ENCODE measurements at regions not wholly inside any gene's neighbourhood (a gene's known extent, or its start where the extent isn't known, plus 50 kb on each side); places are given as distances from the start of the nearest gene placed in this dataset.

- TF ChIP-seq SIN3A (IDR thresholded peaks at IDR 0.05; ENCODE audit: borderline replicate concordance, insufficient read depth, low read length) = no peak
- no peak for TF ChIP-seq POLR2AphosphoS5 (IDR thresholded peaks at IDR 0.05; ENCODE audit: low read depth, low read length)
- no peak for TF ChIP-seq TAF1 (IDR thresholded peaks at IDR 0.05; ENCODE audit: borderline replicate concordance, insufficient read depth, low read length)
- TF ChIP-seq, protein P1, sequence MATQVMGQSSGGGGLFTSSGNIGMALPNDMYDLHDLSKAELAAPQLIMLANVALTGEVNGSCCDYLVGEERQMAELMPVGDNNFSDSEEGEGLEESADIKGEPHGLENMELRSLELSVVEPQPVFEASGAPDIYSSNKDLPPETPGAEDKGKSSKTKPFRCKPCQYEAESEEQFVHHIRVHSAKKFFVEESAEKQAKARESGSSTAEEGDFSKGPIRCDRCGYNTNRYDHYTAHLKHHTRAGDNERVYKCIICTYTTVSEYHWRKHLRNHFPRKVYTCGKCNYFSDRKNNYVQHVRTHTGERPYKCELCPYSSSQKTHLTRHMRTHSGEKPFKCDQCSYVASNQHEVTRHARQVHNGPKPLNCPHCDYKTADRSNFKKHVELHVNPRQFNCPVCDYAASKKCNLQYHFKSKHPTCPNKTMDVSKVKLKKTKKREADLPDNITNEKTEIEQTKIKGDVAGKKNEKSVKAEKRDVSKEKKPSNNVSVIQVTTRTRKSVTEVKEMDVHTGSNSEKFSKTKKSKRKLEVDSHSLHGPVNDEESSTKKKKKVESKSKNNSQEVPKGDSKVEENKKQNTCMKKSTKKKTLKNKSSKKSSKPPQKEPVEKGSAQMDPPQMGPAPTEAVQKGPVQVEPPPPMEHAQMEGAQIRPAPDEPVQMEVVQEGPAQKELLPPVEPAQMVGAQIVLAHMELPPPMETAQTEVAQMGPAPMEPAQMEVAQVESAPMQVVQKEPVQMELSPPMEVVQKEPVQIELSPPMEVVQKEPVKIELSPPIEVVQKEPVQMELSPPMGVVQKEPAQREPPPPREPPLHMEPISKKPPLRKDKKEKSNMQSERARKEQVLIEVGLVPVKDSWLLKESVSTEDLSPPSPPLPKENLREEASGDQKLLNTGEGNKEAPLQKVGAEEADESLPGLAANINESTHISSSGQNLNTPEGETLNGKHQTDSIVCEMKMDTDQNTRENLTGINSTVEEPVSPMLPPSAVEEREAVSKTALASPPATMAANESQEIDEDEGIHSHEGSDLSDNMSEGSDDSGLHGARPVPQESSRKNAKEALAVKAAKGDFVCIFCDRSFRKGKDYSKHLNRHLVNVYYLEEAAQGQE (IDR thresholded peaks at IDR 0.05; ENCODE audit: insufficient read depth in 1 of 2, low read depth in 2 of 2, low read length in 2 of 2) = no peak
- no peak for TF ChIP-seq FOXP2 (optimal IDR thresholded peaks at IDR 0.05; ENCODE audit: borderline replicate concordance, extremely low read depth, extremely low read length, insufficient read depth)
Observed at GRCh38 chr6:100166956-100167355, 172.9 kb upstream of the MCHR2 start.

DNA sequence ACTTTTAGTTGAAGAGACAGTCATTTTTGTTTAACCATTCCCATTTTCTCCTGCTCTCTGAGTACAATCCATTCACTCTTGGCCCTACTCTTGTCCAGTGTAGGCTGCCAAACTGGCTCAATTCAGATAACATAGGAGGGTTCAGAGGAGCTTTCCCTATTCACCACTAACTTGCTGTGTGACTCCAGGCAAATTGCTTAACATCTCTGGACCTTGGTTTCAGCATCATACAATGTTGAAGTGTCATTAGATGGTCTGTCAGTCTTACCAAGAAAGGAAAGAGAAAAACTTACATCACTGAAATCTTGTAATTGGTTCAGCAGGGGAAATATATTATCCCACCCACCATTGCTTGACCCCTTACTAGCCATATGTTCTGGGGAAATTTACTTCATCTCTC lies 171.4 kb upstream of the MCHR2 start:
- TF ChIP-seq, protein P1 (IDR thresholded peaks at IDR 0.05; ENCODE audit: insufficient read depth in 1 of 2, low read depth in 2 of 2, low read length in 2 of 2) = no peak
- TF ChIP-seq POLR2AphosphoS5 (IDR thresholded peaks at IDR 0.05; ENCODE audit: low read depth, low read length) (no peak), TAF1 (IDR thresholded peaks at IDR 0.05; ENCODE audit: borderline replicate concordance, insufficient read depth, low read length) (no peak), SIN3A (IDR thresholded peaks at IDR 0.05; ENCODE audit: borderline replicate concordance, insufficient read depth, low read length) (no peak), FOXP2 (optimal IDR thresholded peaks at IDR 0.05; ENCODE audit: borderline replicate concordance, extremely low read depth, extremely low read length, insufficient read depth) (no peak)

DNA sequence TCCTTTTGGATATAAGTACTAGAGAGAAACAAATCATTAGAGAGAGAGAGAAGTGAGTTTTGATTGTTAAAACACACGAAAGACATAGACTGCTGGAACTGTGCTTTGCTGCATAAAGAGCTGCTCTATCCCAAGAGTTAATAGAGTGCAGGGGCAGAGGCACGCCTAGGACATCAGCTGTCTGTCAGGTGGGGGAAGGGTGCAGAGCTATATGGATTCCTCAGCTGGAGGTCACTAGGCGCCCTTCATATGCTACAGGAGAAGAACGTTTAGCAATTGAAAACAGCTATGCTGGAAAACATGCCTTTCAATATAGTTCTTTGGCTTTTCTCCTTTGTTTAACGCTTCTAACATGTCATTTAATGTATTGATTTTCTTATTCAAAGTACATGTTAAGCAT lies 169.0 kb upstream of the MCHR2 start:
- no peak for TF ChIP-seq FOXP2 (optimal IDR thresholded peaks at IDR 0.05; ENCODE audit: borderline replicate concordance, extremely low read depth, extremely low read length, insufficient read depth)
- TF ChIP-seq, protein P1 (IDR thresholded peaks at IDR 0.05; ENCODE audit: insufficient read depth in 1 of 2, low read depth in 2 of 2, low read length in 2 of 2) = no peak
- no peak for TF ChIP-seq POLR2AphosphoS5 (IDR thresholded peaks at IDR 0.05; ENCODE audit: low read depth, low read length)
- no peak for TF ChIP-seq SIN3A (IDR thresholded peaks at IDR 0.05; ENCODE audit: borderline replicate concordance, insufficient read depth, low read length)
- no peak for TF ChIP-seq TAF1 (IDR thresholded peaks at IDR 0.05; ENCODE audit: borderline replicate concordance, insufficient read depth, low read length)

DNA sequence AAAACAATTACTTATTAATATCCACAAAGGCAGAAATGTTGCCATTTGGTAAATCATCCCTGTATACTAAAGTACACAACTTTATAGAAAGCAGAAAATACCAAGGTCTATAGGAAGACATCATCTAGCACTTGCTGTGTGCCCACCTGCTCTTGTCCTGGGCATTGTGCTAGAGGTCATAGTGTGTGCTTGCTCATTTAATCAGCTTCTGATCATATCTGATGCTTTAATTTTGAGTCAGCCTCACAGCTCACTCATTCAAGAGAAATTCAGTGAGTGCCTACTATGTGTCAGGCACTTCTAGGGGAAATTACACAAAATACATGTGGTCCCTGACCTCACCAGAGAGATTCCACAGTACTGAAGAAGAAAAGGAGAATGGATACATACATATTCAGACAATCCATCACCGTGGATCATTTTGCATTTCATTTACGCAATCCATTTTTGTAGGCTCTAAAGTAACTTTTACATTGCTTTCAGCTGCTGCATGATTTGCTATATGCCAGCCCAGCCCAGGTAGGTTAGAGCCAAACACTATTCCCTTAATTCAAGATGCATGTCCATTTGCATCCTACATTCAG lies 167.9 kb upstream of the MCHR2 start:
- TF ChIP-seq FOXP2 (optimal IDR thresholded peaks at IDR 0.05; ENCODE audit: borderline replicate concordance, extremely low read depth, extremely low read length, insufficient read depth) (no peak), SIN3A (IDR thresholded peaks at IDR 0.05; ENCODE audit: borderline replicate concordance, insufficient read depth, low read length) (no peak), POLR2AphosphoS5 (IDR thresholded peaks at IDR 0.05; ENCODE audit: low read depth, low read length) (no peak), TAF1 (IDR thresholded peaks at IDR 0.05; ENCODE audit: borderline replicate concordance, insufficient read depth, low read length) (no peak)
- TF ChIP-seq, protein P1 (IDR thresholded peaks at IDR 0.05; ENCODE audit: insufficient read depth in 1 of 2, low read depth in 2 of 2, low read length in 2 of 2) = no peak
